ENCODE measurements at regions not wholly inside any gene's neighbourhood (a gene's known extent, or its start where the extent isn't known, plus 50 kb on each side); places are given as distances from the start of the nearest gene placed in this dataset.

DNA sequence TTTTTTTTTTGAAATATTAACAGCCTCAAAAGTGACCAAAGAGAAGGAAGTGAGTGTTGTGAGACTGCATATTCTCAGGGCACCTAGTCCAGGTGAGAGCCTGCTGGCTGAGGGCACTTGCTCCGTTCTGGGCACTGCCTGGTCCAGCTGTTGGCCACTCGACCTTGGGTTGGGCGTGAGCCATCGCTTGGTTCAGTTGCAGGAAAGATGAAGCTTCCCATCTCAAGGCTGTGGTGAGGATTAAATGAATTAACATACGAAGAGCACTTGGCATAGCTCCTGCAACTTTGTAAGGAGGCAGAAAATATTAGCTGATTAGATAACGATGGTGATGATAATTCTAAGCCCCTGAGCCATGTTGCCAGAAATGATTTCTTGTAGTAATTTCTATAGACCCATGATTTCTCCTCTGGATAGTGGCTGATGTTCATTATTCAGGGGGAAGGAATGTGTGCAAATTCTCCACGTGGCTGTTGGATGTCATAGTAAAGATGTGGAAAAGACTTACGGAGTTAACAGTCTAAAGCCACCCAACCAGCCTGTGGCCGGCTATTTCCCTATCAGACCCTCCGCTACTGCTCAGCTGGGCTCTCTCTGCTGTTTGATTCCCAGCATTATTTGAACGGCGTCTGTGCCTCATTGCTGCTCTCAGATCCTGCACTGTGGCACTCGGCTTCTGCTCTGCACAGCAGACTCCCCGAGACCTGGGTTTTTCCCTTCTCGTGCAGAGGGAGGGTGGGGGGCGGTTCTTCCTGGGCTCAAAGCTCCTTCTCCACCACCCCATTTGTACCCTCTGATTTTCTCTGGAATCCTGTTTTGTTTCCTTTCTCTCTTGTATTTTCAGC is 221.1 kb downstream of the GALR1 start:
- Histone ChIP-seq H3K9ac (ENCODE audit: low read depth in 1 of 2, low read length in 2 of 2) (no peak overlapping the region), H3K36me3 (ENCODE audit: control insufficient read depth in 1 of 2, insufficient read depth in 2 of 2, low read length in 2 of 2) (no peaks in the 10 kb centered on the region), H3K27me3 (ENCODE audit: control insufficient read depth in 1 of 2, insufficient read depth in 2 of 2, low read length in 2 of 2) (no peaks in the 10 kb centered on the region), H3K27ac (ENCODE audit: low read depth, low read length) (no peak overlapping the region), H3K4me3 (ENCODE audit: low read depth in 1 of 2, low read length in 2 of 2) (no peak overlapping the region), H3K4me1 (ENCODE audit: control insufficient read depth in 1 of 2, insufficient read depth in 2 of 2, low read length in 2 of 2) (no peaks in the 10 kb centered on the region), H3K9me3 (ENCODE audit: control insufficient read depth in 1 of 2, low read length in 2 of 2) (no peaks in the 10 kb centered on the region)

DNA sequence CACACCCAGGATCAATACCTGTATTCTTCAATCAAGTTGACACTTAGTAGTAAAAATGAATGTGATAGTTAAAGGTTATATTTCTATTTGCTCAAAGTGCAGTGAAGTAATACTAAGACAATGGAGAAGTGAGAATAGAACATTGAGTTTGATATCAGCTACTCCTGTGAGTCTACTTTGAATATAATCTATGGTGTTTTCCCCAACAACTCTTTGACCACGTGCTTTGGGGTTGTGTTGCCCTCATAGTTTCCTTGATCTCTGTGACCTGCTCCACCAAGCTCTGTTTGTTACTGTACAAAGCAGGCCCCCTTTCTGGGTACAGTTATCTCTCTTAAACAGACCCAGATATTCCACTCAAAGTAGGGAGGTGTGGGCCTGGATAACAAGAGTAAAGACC is 222.9 kb downstream of the GALR1 start:
- no peak overlapping the region for H3K9ac ChIP-seq (ENCODE audit: low read depth in 1 of 2, low read length in 2 of 2)
- no peak overlapping the region for H3K4me3 ChIP-seq (ENCODE audit: low read depth in 1 of 2, low read length in 2 of 2)
- H3K27ac ChIP-seq (ENCODE audit: low read depth, low read length): no peak overlapping the region
- no peaks in the 10 kb centered on the region for H3K27me3 ChIP-seq (ENCODE audit: control insufficient read depth in 1 of 2, insufficient read depth in 2 of 2, low read length in 2 of 2)
- no peaks in the 10 kb centered on the region for H3K9me3 ChIP-seq (ENCODE audit: control insufficient read depth in 1 of 2, low read length in 2 of 2)
- H3K36me3 ChIP-seq (ENCODE audit: control insufficient read depth in 1 of 2, insufficient read depth in 2 of 2, low read length in 2 of 2): no peaks in the 10 kb centered on the region
- no peaks in the 10 kb centered on the region for H3K4me1 ChIP-seq (ENCODE audit: control insufficient read depth in 1 of 2, insufficient read depth in 2 of 2, low read length in 2 of 2)

DNA sequence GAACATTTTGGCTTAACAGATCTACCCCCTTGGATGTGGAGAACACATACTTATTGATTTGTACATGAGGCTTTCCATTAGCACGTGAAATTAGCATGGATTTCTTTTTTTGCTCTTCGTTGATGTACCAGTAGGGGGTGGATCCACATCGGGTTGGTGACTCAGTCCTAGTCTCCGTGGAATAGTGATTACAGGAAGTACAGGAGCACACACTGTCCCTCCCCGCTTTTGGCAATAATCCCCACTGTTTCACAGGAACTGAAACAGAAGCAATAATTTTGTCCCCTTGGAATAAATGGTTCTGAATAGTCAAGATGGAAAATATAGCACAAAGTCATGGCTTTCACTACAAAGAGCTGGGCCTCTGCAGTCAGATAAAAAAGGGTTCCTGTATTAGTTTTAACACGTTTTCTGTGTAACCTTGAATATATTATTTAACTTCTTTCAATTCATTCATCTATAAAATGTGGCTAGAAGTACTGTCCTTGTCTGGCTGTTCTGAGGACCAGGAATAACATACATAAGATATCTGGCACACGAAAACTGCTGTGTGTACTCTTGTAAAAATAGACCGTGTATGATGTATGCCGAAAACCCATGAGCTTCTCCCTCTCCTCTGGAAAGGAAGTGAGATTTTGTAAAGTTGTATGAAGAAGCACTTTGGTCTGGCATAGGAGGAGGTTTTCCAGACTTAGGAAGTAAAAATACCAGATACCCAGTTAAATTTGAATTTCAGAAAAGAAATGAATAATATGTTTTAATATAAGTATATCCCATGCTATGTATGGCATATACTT is 229.2 kb downstream of the GALR1 start:
- Histone ChIP-seq H3K9ac (ENCODE audit: low read depth in 1 of 2, low read length in 2 of 2) (no peak overlapping the region), H3K4me3 (ENCODE audit: low read depth in 1 of 2, low read length in 2 of 2) (no peak overlapping the region), H3K27me3 (ENCODE audit: control insufficient read depth in 1 of 2, insufficient read depth in 2 of 2, low read length in 2 of 2) (no peaks in the 10 kb centered on the region), H3K27ac (ENCODE audit: low read depth, low read length) (no peak overlapping the region), H3K9me3 (ENCODE audit: control insufficient read depth in 1 of 2, low read length in 2 of 2) (no peaks in the 10 kb centered on the region), H3K4me1 (ENCODE audit: control insufficient read depth in 1 of 2, insufficient read depth in 2 of 2, low read length in 2 of 2) (no peaks in the 10 kb centered on the region), H3K36me3 (ENCODE audit: control insufficient read depth in 1 of 2, insufficient read depth in 2 of 2, low read length in 2 of 2) (no peaks in the 10 kb centered on the region)

DNA sequence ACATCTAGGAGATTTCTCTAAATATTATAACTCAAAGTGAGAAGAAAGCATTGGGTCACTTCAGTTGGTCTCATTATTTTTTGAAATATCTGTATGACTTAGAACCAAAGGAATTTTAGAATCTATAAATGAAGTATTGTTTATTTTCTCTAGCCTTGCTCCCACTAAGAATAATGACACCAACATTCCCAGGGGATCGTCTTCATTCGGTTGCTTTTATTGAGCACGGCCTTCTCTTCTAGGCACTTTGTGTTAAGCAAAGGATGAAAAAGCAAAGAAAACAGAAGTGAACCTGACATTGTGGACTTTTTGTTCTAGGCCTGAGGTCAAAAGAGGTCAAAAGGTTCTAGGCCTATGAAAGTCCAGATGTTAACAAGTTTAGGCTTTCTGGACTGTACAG is 231.9 kb downstream of the GALR1 start:
- Histone ChIP-seq H3K36me3 (ENCODE audit: control insufficient read depth in 1 of 2, insufficient read depth in 2 of 2, low read length in 2 of 2) (no peaks in the 10 kb centered on the region), H3K4me3 (ENCODE audit: low read depth in 1 of 2, low read length in 2 of 2) (no peak overlapping the region), H3K27ac (ENCODE audit: low read depth, low read length) (no peak overlapping the region), H3K27me3 (ENCODE audit: control insufficient read depth in 1 of 2, insufficient read depth in 2 of 2, low read length in 2 of 2) (no peaks in the 10 kb centered on the region), H3K9me3 (ENCODE audit: control insufficient read depth in 1 of 2, low read length in 2 of 2) (peaks cover 3 to 5% of the 10 kb centered on the region in 2 donors), H3K9ac (ENCODE audit: low read depth in 1 of 2, low read length in 2 of 2) (no peak overlapping the region), H3K4me1 (ENCODE audit: control insufficient read depth in 1 of 2, insufficient read depth in 2 of 2, low read length in 2 of 2) (no peaks in the 10 kb centered on the region)

DNA sequence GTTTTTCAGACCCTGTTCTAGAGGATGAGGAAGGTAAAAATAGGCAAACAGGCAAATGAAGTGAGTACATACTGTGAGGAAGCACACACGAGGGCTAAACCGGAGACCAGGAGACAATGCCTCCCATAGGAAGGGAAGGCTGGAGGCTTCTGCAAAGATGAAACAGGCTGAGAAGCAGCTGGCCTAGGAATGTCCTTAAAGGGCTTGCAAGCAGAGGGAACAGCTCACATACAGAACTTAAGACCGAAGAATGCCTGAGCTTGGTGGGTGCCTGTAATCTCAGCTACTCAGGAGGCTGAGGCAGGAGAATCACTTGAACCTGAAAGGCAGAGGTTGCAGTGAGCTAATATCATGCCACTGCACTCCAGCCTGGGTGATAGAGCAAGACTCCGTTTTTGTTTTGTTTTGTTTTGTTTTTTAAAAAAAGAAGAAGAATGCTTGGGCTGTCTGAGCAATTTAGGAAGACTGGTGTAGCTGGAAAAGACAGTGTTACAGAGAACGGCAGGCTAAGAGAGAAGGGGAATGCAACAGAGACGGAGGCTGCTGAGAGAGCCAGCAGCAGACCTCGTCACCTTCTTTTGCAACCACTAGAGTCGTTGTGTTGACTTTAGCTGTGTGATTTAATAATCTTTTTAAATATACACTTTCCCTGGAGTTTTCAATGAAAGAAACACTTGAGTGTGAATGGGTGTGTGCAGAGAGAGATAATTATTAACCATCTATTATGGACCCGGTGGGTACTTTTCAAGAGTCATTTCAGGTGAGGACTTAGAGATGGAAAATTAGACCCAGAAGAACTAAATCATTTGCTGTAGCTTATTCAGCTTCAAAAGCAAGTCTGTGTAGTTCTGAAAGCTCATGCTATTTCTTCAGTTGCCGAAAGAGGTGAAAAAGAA is 232.8 kb downstream of the GALR1 start:
- no peaks in the 10 kb centered on the region for H3K36me3 ChIP-seq (ENCODE audit: control insufficient read depth in 1 of 2, insufficient read depth in 2 of 2, low read length in 2 of 2)
- no peaks in the 10 kb centered on the region for H3K27me3 ChIP-seq (ENCODE audit: control insufficient read depth in 1 of 2, insufficient read depth in 2 of 2, low read length in 2 of 2)
- no peaks in the 10 kb centered on the region for H3K4me1 ChIP-seq (ENCODE audit: control insufficient read depth in 1 of 2, insufficient read depth in 2 of 2, low read length in 2 of 2)
- no peak overlapping the region for H3K9ac ChIP-seq (ENCODE audit: low read depth in 1 of 2, low read length in 2 of 2)
- no peak overlapping the region for H3K27ac ChIP-seq (ENCODE audit: low read depth, low read length)
- H3K9me3 ChIP-seq (ENCODE audit: control insufficient read depth in 1 of 2, low read length in 2 of 2): peaks cover 3 to 5% of the 10 kb centered on the region in 2 donors
- H3K4me3 ChIP-seq (ENCODE audit: low read depth in 1 of 2, low read length in 2 of 2): no peak overlapping the region

DNA sequence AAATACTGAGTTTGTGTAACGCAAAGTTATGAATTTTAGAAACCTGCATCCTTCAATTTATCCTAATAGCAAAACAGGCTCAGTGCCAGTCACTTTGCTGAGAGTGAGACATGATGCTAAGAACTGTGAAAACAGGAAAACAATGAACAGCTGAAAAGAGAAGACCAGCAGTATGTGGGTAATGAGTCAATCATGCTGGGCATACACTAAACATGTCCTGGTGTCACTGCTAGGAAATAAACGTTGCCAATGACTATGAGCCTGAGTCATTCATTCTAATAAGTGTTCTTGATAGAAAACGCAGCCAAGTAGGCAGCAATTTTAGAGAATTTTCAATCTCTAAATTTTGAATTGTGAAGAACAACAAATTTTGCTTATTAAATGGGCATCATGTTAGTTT is 237.3 kb downstream of the GALR1 start:
- Histone ChIP-seq H3K36me3 (ENCODE audit: control insufficient read depth in 1 of 2, insufficient read depth in 2 of 2, low read length in 2 of 2) (no peaks in the 10 kb centered on the region), H3K4me1 (ENCODE audit: control insufficient read depth in 1 of 2, insufficient read depth in 2 of 2, low read length in 2 of 2) (no peaks in the 10 kb centered on the region), H3K9me3 (ENCODE audit: control insufficient read depth in 1 of 2, low read length in 2 of 2) (peaks cover 3 to 5% of the 10 kb centered on the region in 2 donors), H3K27ac (ENCODE audit: low read depth, low read length) (no peak overlapping the region), H3K9ac (ENCODE audit: low read depth in 1 of 2, low read length in 2 of 2) (no peak overlapping the region), H3K27me3 (ENCODE audit: control insufficient read depth in 1 of 2, insufficient read depth in 2 of 2, low read length in 2 of 2) (no peaks in the 10 kb centered on the region), H3K4me3 (ENCODE audit: low read depth in 1 of 2, low read length in 2 of 2) (no peak overlapping the region)

DNA sequence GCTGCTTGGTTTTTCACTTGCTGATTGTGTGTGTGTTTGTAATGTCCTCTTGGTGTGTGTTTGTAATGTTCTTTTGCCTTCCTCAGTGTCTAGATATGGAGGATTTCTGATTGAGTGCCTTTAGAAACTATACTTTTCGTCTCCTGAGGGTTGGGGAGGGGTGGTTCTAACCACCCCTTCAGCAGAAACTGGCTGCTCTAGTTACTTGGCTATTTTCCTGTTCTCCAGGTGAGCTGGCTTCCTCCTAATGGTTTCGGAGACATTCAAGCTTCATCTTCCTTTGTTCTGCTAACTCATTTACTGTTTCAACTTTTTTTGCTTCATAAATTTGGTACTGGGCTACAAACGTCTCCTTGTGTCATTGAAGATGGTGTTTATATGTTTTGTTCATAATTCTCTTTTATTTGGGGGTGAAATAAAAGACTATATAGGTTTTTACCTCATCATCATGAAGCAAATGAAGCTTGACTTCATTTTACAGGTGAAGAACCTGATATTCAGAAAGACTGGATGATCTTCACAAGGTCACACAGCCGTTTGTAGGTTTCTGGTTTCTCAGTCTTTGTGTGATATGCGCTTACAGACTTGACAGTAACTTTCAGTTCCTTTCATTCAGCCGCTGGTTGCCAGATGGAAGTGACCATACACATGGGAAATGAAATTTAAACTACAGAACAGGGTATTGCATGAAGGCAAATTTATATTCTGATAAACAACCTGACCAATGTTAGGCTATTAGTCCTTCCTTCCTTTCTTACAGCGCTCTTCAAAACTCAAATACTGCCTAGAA is 238.5 kb downstream of the GALR1 start:
- no peak overlapping the region for H3K27ac ChIP-seq (ENCODE audit: low read depth, low read length)
- H3K4me3 ChIP-seq (ENCODE audit: low read depth in 1 of 2, low read length in 2 of 2): no peak overlapping the region
- H3K4me1 ChIP-seq (ENCODE audit: control insufficient read depth in 1 of 2, insufficient read depth in 2 of 2, low read length in 2 of 2): no peaks in the 10 kb centered on the region
- H3K27me3 ChIP-seq (ENCODE audit: control insufficient read depth in 1 of 2, insufficient read depth in 2 of 2, low read length in 2 of 2): peaks cover 0 to 3% of the 10 kb centered on the region in 2 donors
- peaks cover 3 to 5% of the 10 kb centered on the region in 2 donors for H3K9me3 ChIP-seq (ENCODE audit: control insufficient read depth in 1 of 2, low read length in 2 of 2)
- H3K36me3 ChIP-seq (ENCODE audit: control insufficient read depth in 1 of 2, insufficient read depth in 2 of 2, low read length in 2 of 2): no peaks in the 10 kb centered on the region
- no peak overlapping the region for H3K9ac ChIP-seq (ENCODE audit: low read depth in 1 of 2, low read length in 2 of 2)

DNA sequence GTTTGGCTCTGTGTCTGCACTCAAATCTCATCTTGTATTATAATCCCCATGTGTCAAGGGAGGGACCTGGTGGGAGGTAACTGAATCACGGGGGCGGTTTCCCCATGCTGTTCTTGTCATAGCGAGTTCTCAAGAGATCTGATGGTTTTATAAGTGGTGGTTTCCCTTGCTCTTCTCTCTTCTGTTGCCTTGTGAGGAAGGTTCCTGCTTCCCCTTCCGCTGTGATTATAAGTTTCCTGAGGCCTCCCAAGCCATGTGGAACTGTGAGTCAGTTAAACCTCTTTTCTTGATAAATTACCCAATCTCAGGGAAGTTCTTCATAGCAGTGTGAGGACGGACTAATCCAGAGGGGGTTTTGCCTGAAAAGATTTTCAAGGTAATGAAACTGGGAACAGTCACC is 245.4 kb downstream of the GALR1 start:
- H3K4me1 ChIP-seq (ENCODE audit: control insufficient read depth in 1 of 2, insufficient read depth in 2 of 2, low read length in 2 of 2): no peaks in the 10 kb centered on the region
- no peaks in the 10 kb centered on the region for H3K36me3 ChIP-seq (ENCODE audit: control insufficient read depth in 1 of 2, insufficient read depth in 2 of 2, low read length in 2 of 2)
- no peaks in the 10 kb centered on the region for H3K9me3 ChIP-seq (ENCODE audit: control insufficient read depth in 1 of 2, low read length in 2 of 2)
- no peak overlapping the region for H3K27ac ChIP-seq (ENCODE audit: low read depth, low read length)
- H3K27me3 ChIP-seq (ENCODE audit: control insufficient read depth in 1 of 2, insufficient read depth in 2 of 2, low read length in 2 of 2): peaks cover 0 to 3% of the 10 kb centered on the region in 2 donors
- no peak overlapping the region for H3K9ac ChIP-seq (ENCODE audit: low read depth in 1 of 2, low read length in 2 of 2)
- H3K4me3 ChIP-seq (ENCODE audit: low read depth in 1 of 2, low read length in 2 of 2): no peak overlapping the region

DNA sequence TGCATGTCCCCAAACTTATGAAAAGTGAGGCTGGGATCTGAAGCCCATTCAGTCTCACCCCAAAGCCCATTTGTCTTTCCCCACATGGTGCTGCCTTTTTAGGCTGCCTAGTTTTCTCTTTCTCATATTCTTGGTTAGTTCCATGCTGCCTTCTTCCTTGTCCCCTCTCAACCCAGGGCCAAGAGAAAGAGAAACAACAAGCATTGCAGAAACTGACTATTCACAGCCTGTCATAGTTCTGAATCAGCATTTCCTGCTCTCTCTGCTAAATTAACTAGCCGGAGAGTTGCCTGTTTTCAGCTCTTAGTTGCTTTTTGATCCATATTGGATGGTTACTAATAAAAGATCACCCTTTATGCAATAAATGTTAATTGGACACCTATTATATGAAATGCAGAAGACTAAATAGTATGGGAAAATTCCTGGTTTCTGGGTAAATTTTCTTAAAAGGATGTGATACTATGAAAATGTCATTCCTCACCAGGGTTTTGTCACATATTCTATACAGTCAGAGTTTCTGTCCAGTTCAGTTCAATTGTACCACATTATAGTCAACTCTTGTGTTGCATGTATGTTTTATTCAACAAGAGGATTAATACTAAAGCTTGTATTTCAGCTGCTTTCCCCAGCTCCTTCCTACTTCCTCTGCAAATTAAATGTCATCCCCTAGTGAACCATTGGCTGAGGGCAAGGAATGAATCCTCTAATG is 246.5 kb downstream of the GALR1 start:
- H3K9ac ChIP-seq (ENCODE audit: low read depth in 1 of 2, low read length in 2 of 2): no peak overlapping the region
- H3K4me3 ChIP-seq (ENCODE audit: low read depth in 1 of 2, low read length in 2 of 2): no peak overlapping the region

More for the DNA sequence above, 246.5 kb downstream of the GALR1 start:
- no peaks in the 10 kb centered on the region for H3K4me1 ChIP-seq (ENCODE audit: control insufficient read depth in 1 of 2, insufficient read depth in 2 of 2, low read length in 2 of 2)
- no peaks in the 10 kb centered on the region for H3K36me3 ChIP-seq (ENCODE audit: control insufficient read depth in 1 of 2, insufficient read depth in 2 of 2, low read length in 2 of 2)
- H3K27me3 ChIP-seq (ENCODE audit: control insufficient read depth in 1 of 2, insufficient read depth in 2 of 2, low read length in 2 of 2): peaks cover 0 to 3% of the 10 kb centered on the region in 2 donors
- no peak overlapping the region for H3K27ac ChIP-seq (ENCODE audit: low read depth, low read length)
- no peaks in the 10 kb centered on the region for H3K9me3 ChIP-seq (ENCODE audit: control insufficient read depth in 1 of 2, low read length in 2 of 2)

Measured in duodenal mucosa (tissue), 2 donors.